AG08395 (cell line): ENCODE measurements at regions not wholly inside any gene's neighbourhood (a gene's known extent, or its start where the extent isn't known, plus 50 kb on each side); places are given as distances from the start of the nearest gene placed in this dataset.
"Not testable (repeated sequence)": the region's sequence is repeated elsewhere in the genome, so short reads cannot be mapped to it uniquely, and the experiment has no call there.

Experiments
- DNase-seq: peaks from one replicate; pipeline ENCODE4 v3.0.0; 2012; ENCODE audit warnings: mixed read lengths, low spot score

DNA sequence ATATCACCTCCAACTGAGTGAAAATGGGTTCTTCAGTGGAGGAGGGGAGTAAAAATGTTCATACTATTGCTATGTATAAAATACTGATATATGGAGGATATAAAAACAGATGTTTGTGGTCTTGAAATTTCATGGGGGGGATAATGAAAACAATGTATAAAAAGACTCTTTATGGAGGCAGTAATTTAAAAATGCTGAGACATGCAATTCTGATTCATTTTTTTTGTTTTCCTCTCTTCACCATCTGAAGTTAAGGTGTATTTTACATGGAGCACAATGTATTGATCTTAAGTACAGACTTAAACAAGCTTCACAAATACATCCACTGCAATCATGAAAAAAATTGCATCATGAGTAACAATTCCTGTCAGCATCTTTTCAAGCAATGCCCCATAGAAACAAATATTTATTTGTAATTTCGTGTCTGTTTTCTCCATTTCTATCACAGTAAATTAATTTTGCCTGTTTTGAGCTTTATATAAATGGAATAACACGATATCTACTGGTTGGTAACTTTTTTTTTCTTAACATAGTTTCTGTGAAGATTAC, 393.2 kb upstream of the ZNF804A start:
- DNase-seq, result no peak

DNA sequence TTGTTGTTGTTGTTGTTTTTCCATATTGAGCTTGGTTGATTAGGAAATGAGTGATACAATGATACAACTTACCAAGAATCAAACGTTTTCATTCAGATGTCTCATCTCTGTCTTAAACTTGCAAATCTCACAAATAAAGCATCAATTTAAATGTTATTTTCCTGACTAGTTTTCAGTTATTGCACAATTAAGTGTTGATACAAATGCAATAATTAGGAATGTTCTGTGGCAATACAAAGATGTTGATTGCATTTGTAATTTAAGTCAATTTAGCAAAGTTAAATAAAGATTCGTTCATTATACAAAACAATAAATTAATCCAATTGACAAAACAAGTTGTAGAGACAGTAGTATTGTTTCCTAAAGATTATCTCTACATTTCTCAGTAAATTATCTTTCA, 392.3 kb upstream of the ZNF804A start:
- DNase-seq, result no peak

DNA sequence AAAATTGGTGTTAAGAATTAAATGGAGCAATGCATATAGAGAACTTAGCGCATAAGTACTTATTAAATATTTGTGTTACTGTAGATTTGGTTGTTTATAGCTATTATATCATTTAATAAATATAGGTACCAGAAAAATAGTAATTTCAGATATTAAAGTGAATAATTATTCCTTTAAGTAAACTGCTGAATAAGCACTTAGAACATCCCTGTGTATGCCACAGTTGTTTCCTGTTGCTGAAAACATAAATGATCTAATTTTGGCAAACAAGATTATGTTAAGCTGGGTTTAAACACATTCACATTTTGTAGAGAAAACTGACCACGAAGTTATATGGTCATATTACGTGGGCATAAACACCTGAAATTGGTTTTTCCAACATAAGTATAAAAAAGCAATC, 388.0 kb upstream of the ZNF804A start:
- DNase-seq, result no peak

DNA sequence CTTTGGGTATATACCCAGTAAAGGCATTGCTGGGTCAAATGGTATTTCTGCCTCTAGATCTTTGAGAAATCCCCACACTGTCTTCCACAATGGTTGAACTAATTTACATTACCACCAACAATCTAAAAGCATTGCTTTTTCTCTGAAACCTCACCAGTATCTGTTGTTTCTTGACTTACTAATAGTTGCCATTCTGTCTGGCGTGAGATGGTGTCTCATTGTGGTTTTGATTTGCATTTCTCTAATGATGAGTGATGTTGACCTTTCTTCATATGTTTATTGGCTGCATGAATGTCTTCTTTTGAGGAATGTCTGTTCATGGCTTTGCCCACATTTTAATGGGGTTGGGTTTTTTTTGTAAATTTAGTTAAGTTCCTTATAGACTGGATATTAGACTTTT, 382.6 kb upstream of the ZNF804A start:
- no peak for DNase-seq

DNA sequence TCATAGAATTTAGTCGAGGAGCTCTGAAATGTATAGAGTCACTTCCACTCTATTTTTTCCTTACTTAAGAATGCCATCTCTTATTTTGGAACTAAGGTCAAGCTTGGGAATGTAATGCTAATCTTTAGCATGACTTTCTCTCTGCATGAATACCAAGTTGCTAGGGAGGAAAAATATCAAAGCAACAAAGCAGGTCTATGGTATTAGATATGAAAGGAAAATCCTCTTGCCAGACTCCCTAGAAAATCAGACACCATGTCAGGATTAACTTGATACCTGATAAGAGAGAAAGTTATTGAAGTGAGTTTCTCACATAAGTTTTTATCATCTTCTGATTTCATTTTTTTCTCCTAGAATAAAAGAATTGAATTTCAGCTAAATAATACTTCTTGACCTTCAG, 341.7 kb upstream of the ZNF804A start:
- DNase-seq, result no peak

DNA sequence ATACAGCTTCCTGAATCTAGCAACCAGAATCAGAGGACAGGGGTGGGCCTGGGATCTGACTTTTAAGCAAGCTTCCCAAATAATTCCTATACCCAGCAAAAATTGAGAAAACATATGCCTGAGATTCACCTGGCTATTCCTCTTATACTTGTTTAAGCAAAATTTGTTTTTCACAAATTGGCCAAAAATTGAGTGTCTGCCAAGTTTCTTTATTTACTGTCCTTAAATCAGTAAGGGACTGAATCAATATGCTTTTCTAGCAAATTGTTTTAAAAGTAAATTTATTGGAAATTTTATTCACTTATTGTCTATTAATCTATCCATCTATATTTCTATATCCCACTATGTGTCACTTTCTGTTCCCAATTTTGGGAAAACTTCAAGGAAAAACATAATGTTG, 337.0 kb upstream of the ZNF804A start:
- no peak for DNase-seq

DNA sequence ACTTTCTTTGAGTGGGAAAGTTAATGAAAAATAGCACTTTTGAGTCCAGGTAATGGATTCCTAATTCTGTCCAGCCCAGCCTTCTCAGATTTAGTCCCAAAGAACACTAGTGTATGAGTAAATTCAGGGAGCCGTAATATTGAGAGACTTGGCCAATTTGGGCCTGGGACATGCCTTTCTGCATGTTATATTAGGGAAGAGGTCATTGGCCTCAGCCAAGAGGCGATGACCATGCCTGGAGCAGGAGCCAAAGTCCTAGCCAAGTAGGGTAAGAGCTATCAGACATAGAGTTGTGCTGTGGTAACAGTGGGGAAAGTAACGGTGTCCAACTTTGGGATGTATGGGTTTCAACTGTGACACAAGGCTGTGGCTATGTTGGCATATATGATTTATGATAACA, 336.5 kb upstream of the ZNF804A start:
- no peak for DNase-seq

DNA sequence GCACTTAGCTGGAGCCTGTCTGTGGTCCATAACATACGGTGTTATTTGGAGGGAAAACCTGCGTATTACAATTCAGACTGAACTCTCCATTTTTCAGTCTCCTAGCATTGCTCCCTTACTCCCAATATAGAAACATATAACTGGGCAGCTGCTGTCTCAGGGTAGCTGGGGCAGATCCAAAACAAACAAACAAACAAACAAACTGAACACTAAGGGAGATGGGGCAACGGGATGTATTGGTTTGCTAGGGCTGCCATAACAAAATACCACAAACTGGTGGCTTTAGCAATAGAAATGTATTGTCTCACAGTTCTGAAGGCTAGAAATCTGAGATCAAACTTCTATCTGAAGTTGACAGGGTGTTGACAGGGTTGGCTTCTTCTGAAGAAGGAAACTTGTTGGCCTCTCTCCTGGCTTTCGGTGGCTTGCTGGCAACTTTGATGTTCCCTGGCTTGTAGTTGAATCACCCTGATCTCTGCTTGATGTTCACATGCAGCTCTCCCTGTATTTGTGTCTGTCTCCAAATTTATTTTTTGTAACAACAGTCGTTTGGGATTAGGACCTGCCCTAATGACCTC, 329.3 kb upstream of the ZNF804A start:
- no peak for DNase-seq

DNA sequence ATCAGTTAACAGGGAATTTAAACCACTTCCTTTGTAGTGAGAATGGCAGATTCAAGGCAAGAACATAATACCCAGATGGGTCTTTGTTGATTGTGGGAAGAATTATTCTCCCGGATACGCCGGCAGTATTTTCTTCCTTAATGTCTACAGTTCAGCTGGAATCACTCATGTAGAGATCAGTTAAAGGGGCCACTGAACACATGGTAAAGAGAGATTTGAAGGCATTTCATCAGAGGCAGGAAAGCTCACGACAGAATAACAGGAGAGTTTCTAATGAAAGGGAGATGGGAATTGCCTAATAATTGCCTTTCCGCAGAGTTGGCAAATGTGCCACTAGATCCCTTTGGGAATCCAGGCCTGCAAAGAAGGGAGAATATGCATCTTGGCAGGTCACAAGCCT, 327.7 kb upstream of the ZNF804A start:
- no peak for DNase-seq

DNA sequence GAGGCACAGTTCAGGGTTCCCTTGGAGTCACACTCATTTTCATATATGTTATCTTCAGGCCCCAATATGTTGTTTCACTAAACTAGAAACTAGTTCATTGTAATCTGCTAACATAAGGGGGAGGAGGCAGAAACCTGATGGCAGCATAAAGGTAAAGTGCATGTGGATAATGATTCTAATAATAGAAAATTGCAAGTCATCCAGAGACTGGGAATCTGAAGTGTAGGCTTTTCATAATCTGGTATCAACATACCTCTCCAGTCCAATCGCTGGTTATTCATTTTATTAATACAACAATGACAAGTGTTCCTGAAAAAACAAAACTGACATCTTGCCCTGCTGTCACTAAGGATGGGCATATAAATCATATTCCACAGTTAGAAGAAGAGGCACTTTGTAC, 326.3 kb upstream of the ZNF804A start:
- no peak for DNase-seq

DNA sequence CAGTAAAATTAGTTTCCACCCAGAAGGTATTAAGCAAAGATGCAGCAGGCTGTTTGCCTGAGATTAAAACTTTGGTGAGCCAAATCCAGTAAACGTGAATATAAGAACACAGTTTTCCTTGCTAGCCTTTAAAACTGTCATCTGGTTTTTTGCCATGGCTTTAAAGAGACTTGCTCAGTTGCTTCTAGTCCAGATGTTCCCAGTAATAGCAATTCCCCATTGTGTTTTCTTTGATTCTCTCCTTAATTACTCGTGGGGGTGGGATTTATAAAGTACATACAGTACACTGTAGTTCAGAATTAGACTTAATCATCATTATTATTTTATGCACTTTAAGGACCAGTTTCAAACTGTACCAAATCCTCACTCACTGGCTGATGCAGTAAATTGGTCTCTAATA, 303.5 kb upstream of the ZNF804A start:
- DNase-seq, result no peak

DNA sequence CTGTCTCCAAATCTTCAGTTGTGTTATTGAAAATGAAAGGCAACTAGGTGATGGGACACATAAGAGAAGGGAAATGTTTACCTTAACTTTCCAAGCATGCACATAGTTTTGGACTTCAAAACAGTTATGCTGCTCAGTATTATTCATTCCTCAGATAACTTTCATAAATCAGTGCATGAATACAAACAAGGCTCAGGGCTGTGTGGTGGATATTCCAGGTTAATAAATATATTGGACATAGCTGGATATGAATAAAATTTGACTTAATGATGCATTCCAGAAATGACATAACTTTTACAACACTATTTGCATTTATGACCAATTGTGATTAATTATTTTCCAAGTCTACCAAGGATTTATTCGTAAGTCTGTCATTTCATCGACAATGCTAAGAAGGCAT, 301.2 kb upstream of the ZNF804A start:
- no peak for DNase-seq

DNA sequence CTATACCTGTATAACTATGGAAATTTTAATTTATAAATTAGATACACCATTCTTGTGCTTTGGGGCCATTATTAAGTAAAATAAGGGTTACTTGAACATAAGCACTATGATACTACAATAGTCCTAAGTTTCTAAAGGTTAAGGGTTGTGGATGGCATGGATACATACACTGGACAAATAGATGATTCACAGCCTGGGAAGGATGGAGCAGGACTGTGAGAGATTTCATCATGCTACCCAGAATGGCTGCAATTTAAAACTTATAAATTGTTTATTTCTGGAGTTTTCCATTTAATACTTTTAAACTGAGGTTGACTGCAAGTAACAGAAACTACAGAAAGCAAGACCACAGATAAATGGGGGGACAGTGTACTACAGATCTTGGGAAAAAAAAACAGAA, 295.8 kb upstream of the ZNF804A start:
- DNase-seq, result no peak

DNA sequence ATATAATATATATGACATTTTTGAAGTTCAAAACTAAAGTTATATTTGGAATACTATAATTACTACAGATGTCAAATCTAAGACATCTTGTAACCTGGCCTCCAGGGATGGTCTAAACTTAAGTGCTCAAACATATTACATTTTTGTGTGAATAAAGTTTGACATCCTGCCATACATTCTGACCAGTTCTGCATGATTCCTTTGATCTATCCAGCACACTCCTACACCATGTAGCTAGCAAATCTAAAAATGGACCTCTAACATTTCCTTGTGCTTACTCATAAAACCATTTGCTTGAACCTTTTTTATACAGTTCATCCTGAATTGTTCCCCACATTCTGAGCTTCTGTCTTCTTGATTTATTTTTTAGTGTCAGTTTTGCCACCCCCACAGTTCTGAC, 294.3 kb upstream of the ZNF804A start:
- no peak for DNase-seq

DNA sequence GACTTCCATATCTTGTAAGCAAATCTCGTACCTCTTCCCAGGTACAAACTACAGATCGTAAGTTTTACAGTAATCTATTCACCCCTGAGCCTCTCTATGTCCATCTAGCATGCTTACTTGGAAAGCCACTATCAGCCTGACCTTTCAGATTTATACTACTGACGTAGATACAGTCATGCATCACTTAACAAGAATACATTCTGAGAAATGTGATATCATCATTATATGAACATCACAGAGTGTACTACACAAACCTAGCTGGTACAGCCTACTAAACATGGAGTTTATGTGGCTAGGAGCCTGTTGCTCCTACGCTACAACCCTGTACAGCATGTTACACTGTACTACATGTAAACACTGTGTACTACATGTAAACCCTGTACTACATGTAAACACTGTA, 293.2 kb upstream of the ZNF804A start:
- DNase-seq, result no peak

DNA sequence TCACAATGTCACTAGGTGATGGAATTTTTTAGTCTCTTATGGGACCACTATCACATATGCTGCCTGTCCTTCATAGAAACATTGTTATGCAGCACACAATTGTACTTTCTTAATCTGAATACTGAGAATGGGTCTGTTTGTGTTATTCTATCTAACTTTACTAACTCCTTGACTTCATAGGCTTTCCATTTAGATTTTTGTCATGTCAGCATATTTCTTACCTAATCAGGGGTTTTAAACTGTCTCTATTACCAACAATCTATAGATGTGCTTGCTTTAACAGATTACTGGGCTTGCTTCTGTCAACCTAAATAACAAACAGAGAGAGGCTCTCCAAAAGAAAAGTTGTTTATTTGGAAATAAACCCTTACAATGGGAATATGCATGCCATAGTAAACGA, 289.6 kb upstream of the ZNF804A start:
- no peak for DNase-seq

DNA sequence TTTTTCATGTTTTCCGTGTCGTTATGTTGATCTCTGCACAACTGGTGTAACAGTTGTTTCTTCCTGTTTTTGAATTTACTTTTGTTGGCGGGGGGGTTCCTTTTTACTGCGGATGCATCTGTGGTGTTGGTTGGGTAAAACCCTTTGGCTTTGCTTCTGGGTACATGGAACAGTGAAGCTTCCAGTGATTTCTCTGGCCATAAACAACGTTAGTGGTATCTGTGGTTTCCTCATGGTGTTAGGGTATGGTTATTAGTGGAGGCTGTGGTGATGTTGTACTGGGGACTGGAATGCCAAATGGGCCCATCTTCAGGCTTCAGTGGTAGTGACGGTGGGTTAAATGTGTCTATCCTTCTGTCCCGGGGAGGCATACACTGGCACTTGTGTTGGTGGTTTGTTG, 285.4 kb upstream of the ZNF804A start:
- DNase-seq, result no peak

DNA sequence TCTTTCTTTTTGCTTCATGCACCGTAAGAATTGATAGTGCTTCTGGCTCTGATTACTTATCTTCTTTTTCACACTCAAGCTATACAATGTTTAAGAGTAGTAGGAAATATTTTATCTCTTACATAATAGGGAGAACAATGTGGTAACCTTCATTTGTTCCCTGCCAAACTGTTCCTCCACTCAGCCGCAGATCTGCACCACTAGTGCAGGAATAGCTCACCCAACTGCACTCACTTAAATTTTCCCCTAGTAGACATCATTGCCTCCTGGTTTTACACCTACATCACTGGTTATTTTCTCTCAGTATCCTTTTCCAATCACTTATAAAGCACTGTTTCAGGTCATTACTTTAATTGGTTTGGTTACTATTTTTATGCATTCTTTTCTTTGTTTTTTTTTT, 283.5 kb upstream of the ZNF804A start:
- no peak for DNase-seq

DNA sequence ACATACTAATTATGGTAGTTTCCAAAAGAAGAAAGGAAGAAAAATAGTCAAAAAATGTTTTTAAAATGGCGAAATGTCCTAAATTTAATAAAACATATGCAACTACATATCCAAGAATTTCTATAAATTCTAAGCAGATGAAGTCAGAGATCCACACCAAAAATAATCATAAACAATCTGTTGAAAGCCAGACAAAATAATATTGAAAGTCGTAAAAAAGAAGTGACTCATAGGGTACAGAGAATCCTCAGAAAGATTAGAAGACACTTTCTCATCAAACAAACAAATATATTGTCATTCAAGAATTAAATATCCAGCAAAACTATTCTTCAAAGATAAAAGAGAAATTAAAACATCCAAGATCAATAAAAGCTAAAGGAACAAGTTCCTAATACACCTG, 281.4 kb upstream of the ZNF804A start:
- DNase-seq, result no peak

DNA sequence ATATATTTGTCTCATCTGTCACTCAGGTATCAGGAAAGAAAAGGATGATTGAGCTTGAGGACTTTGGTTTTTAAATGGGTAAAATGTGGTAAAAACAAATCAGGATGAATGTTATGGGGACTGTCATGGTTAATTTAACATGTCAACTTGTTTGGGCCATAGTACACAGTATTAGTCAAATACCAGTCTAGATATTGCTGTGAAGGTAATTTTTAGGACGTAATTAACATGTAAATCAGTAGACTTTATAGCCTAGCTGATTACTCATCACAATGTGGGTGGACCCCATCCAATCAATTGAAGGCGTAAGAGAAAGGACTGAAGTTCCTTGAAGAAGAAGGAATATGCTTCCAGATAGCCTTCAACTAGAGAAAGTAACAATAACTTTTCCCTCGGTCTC, 275.7 kb upstream of the ZNF804A start:
- no peak for DNase-seq

DNA sequence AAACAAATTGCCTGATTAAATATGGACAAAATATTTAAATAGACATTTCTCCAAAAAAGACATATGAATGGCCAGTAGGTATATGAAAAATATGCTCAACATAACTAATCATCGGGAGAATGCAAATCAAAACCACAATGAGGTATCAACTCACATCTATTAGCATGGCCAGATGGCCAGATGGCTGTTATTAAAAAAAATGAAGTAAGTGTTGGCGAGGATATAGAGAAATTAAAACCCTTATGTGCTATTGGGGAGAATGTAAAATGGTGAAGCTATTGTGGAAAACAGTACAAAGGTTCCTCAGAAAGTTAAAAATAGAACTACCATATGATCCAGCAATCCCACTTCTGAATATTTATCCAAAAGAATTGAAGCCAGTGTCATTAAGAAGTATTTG, 272.3 kb upstream of the ZNF804A start:
- no peak for DNase-seq

DNA sequence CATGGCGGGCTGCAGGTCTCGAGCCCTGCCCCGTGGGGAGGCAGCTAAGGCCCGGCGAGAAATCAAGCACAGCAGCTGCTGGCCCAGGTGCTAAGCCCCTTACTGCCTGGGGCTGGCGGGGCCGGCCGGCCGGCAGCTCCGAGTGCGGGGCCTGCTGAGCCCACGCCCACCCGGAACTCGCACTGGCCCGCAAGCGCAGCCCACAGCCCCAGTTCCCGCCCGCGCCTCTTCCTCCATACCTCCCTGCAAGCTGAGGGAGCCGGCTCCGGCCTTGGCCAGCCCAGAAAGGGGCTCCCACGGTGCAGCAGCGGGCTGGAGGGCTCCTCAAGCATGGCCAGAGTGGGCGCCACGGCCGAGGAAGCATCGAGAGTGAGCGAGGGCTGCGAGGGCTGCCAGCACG, 270.5 kb upstream of the ZNF804A start:
- DNase-seq, result not testable (repeated sequence)

DNA sequence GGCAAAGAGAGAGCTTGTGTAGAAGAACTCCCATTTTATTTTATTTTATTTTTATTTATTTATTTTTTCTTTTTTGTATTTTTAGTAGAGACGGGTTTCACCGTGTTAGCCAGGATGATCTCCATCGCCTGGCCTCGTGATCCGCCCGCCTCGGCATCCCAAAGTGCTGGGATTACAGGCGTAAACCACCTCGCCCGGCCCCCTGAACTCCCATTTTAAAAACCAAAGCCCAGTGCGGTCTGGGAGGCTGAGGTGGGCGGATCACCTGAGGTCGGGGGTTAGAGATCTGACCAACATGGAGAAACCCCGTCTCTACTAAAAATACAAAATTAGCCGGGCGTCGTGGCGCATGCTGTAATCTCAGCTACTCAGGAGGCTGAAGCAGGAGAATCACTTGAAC, 267.8 kb upstream of the ZNF804A start:
- not testable (repeated sequence) for DNase-seq

DNA sequence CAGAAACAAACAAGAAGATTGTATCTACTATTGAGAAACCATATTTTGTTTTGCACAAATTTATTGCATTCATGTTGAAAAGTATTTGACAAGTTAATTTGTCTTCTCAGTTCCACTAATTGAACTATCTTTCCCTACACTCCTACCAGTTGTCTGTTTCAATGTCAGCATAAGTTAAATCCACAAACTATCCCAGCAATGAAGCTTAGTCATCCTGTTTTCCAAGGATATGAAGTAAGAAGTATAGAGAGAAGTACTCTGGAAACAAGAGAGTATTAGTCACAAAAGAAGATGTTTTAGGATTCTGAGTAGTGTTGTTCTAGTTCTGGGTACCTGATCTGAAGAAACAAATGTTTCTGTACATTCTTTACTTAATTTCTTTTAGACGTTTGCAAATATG, 261.6 kb upstream of the ZNF804A start:
- no peak for DNase-seq

DNA sequence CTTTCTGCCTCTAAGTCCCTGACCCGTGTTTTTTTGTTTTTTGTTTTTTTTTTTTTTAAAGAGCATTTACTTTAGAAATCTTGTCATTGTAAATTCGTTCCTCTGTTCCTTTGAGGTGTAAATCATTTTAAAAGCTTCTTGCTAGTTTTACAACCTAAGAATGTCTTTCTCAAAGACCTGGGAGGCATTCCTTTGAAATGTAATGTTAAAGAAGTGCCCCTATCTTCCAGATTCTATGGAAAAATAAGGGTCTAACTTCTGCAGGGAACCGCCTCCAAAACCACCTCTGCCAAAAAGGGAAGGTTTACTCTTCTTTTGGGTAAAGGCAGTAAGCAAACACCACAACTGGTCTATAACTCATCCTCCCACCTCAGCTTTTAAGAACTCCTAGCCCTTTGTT, 259.6 kb upstream of the ZNF804A start:
- no peak for DNase-seq
